GM23338 (cell line): ENCODE measurements at regions not wholly inside any gene's neighbourhood (a gene's known extent, or its start where the extent isn't known, plus 50 kb on each side); places are given as distances from the start of the nearest gene placed in this dataset.

ENCODE experiments used
- CREB1 ChIP-seq: fragments of 250-450 bp; sonication (Bioruptor Pico); IDR thresholded peaks from 2 replicates; pipeline ENCODE4 v1.5.0; 2020; ENCODE audit warnings: low read depth, mild to moderate bottlenecking, moderate library complexity
- EZH2 ChIP-seq: fragments of 200-600 bp; sonication (generic); IDR thresholded peaks from one replicate; pipeline ENCODE4 v1.8.0; 2017; ENCODE audit warnings: antibody characterized with exemption, mild to moderate bottlenecking, low read depth; ENCODE audit not compliant: unreplicated experiment
- EZH2phosphoT487 ChIP-seq: fragments of 200-600 bp; sonication (generic); IDR thresholded peaks from one replicate; pipeline ENCODE4 v1.8.1; 2018; ENCODE audit warnings: antibody characterized with exemption; ENCODE audit not compliant: unreplicated experiment
- JUNB ChIP-seq: IDR thresholded peaks from one replicate; pipeline ENCODE4 v1.6.1; 2016; ENCODE audit warnings: antibody characterized with exemption; ENCODE audit not compliant: unreplicated experiment
- POLR2AphosphoS5 ChIP-seq: IDR thresholded peaks from 2 replicates; pipeline ENCODE4 v1.6.1; 2016; ENCODE audit warnings: antibody characterized with exemption, low read depth
- STAT1 ChIP-seq: IDR thresholded peaks from one replicate; pipeline ENCODE4 v1.6.1; 2016; ENCODE audit warnings: antibody characterized with exemption; ENCODE audit not compliant: unreplicated experiment
- TF ChIP-seq, protein P1 (sequence below), 2 experiments: fragments of 200-600 bp in 1 of 2; sonication (generic) in 1 of 2; conservative IDR thresholded peaks; 2 replicates each; pipeline versions ENCODE4 v1.5.1 to v1.6.1; 2016 to 2017; ENCODE audit warnings: antibody characterized with exemption in 2 of 2, low read depth in 2 of 2, mild to moderate bottlenecking in 2 of 2, moderate library complexity in 1 of 2

DNA sequence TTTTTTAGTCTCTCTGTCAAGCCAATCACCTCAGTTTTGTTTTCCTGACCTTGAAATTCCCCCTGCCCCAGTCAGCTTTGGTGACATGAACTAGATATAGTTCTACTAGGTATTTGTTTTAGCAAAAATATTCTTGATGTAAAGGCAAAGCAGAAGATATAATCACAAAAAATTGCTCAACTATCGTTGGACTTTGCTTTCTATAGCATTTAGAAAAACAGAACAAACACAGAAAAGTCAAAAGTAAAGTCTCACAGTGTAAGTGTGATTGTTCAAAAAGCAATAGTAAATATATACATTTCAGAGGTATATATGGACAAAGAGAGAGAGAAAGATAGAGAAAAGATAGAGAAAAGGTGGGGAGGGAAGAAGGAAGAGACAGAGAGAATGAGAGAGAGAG lies 305.9 kb downstream of the ADGRL2 start:
- TF ChIP-seq, protein P1, sequence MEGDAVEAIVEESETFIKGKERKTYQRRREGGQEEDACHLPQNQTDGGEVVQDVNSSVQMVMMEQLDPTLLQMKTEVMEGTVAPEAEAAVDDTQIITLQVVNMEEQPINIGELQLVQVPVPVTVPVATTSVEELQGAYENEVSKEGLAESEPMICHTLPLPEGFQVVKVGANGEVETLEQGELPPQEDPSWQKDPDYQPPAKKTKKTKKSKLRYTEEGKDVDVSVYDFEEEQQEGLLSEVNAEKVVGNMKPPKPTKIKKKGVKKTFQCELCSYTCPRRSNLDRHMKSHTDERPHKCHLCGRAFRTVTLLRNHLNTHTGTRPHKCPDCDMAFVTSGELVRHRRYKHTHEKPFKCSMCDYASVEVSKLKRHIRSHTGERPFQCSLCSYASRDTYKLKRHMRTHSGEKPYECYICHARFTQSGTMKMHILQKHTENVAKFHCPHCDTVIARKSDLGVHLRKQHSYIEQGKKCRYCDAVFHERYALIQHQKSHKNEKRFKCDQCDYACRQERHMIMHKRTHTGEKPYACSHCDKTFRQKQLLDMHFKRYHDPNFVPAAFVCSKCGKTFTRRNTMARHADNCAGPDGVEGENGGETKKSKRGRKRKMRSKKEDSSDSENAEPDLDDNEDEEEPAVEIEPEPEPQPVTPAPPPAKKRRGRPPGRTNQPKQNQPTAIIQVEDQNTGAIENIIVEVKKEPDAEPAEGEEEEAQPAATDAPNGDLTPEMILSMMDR (conservative IDR thresholded peaks at IDR 0.05; ENCODE audit: low read depth in 2 of 2): no peak
- TF ChIP-seq CREB1 (CRISPR knock-in tag): no peak
- no peak for TF ChIP-seq EZH2phosphoT487
- no peak for TF ChIP-seq JUNB
- no peak for TF ChIP-seq EZH2
- no peak for TF ChIP-seq POLR2AphosphoS5
- TF ChIP-seq STAT1: no peak
